ENCODE measurements at regions not wholly inside any gene's neighbourhood (a gene's known extent, or its start where the extent isn't known, plus 50 kb on each side); places are given as distances from the start of the nearest gene placed in this dataset.

- no peak for ATAC-seq
- Histone ChIP-seq H3K4me3 (ENCODE audit: low read length) (no peak overlapping the region), H3K36me3 (ENCODE audit: control insufficient read depth in 2 of 3, insufficient read depth in 3 of 3, low read length in 3 of 3) (no peaks in the 10 kb centered on the region), H3K27me3 (ENCODE audit: control insufficient read depth in 2 of 2, insufficient read depth in 2 of 2, low read length in 2 of 2) (no peaks in the 10 kb centered on the region), H3K27ac (ENCODE audit: low read depth, low read length) (no peak overlapping the region), H3K9me3 (ENCODE audit: control insufficient read depth in 2 of 3, low read length in 3 of 3) (no peaks in the 10 kb centered on the region), H3K4me1 (ENCODE audit: control insufficient read depth in 2 of 2, insufficient read depth in 2 of 2, low read length in 2 of 2) (no peaks in the 10 kb centered on the region)
- peaks cover 0 to under 1% (median 0%) of the 10 kb centered on the region in 11 donors for H3K9me3 Mint-ChIP-seq
- peaks cover 0 to 2% (median 0%) of the 10 kb centered on the region in 7 donors for H3K4me1 Mint-ChIP-seq
- DNase-seq, result no peak
- POLR2A ChIA-PET, result no interaction called here
- H3K27me3 Mint-ChIP-seq, result peaks cover 0 to 2% (median 0%) of the 10 kb centered on the region in 5 donors
- H3K27ac Mint-ChIP-seq, result no peak overlapping the region
- no peak overlapping the region for H3K4me3 Mint-ChIP-seq
- peaks cover 0 to 3% (median 0%) of the 10 kb centered on the region in 5 donors for H3K36me3 Mint-ChIP-seq
- CTCF ChIA-PET, result no interaction called here
- intact Hi-C loops (cut with micrococcal nuclease), result no loop called here
Observed at GRCh38 chr13:47831265-47831664, 169.8 kb downstream of the SUCLA2 start.

DNA sequence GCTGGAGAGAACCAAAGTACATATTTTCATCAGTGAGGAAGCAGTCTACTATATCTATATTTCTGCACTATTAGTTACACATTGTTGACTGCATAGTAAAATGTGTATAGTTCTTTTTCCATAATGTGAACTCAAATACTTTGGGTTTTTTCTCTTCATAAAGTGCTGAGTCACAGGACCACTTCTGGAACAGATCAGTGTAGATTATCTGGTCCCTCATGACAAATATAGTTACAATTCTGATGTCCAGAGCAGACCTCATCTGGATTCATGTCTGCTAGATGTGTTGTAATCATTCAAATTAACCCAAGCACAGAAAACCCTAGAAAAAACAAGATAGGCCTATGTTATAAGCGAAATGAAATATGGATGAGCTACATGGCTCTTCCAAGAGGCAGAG, 171.4 kb downstream of the SUCLA2 start:
- no peak overlapping the region for H3K27ac ChIP-seq (ENCODE audit: low read depth, low read length)
- ATAC-seq, result no peak
- CTCF ChIA-PET, result no interaction called here
- no peaks in the 10 kb centered on the region for H3K4me1 ChIP-seq (ENCODE audit: control insufficient read depth in 2 of 2, insufficient read depth in 2 of 2, low read length in 2 of 2)
- intact Hi-C loops (cut with micrococcal nuclease), result no loop called here
- Mint-ChIP-seq H3K36me3 (peaks cover 0 to 18% (median 10%) of the 10 kb centered on the region in 5 donors), H3K27me3 (peaks cover 0 to 2% (median 0%) of the 10 kb centered on the region in 5 donors), H3K4me1 (no peaks in the 10 kb centered on the region), H3K27ac (no peak overlapping the region), H3K4me3 (no peak overlapping the region), H3K9me3 (peaks cover 1 to 16% (median 12%) of the 10 kb centered on the region in 11 donors)
- no peaks in the 10 kb centered on the region for H3K9me3 ChIP-seq (ENCODE audit: control insufficient read depth in 2 of 3, low read length in 3 of 3)
- no peak for DNase-seq
- H3K4me3 ChIP-seq (ENCODE audit: low read length), result no peak overlapping the region
- no peaks in the 10 kb centered on the region for H3K27me3 ChIP-seq (ENCODE audit: control insufficient read depth in 2 of 2, insufficient read depth in 2 of 2, low read length in 2 of 2)
- H3K36me3 ChIP-seq (ENCODE audit: control insufficient read depth in 2 of 3, insufficient read depth in 3 of 3, low read length in 3 of 3), result no peaks in the 10 kb centered on the region
- POLR2A ChIA-PET, result no interaction called here

GRCh38 chr13:47826471-47826870, 174.6 kb downstream of the SUCLA2 start:
- intact Hi-C loops (cut with micrococcal nuclease), result no loop called here
- ChIA-PET CTCF (no interaction called here), POLR2A (no interaction called here)
- no peaks in the 10 kb centered on the region for H3K4me1 ChIP-seq (ENCODE audit: control insufficient read depth in 2 of 2, insufficient read depth in 2 of 2, low read length in 2 of 2)
- no peaks in the 10 kb centered on the region for H3K27me3 ChIP-seq (ENCODE audit: control insufficient read depth in 2 of 2, insufficient read depth in 2 of 2, low read length in 2 of 2)
- Mint-ChIP-seq H3K36me3 (peaks cover 0 to 32% (median 10%) of the 10 kb centered on the region in 5 donors), H3K27ac (no peak overlapping the region), H3K27me3 (peaks cover 0 to 2% (median 0%) of the 10 kb centered on the region in 5 donors), H3K4me3 (no peak overlapping the region), H3K4me1 (no peaks in the 10 kb centered on the region), H3K9me3 (peaks cover 2 to 19% (median 12%) of the 10 kb centered on the region in 11 donors)
- no peaks in the 10 kb centered on the region for H3K36me3 ChIP-seq (ENCODE audit: control insufficient read depth in 2 of 3, insufficient read depth in 3 of 3, low read length in 3 of 3)
- H3K4me3 ChIP-seq (ENCODE audit: low read length), result no peak overlapping the region
- DNase-seq (no peak), ATAC-seq (no peak)
- no peaks in the 10 kb centered on the region for H3K9me3 ChIP-seq (ENCODE audit: control insufficient read depth in 2 of 3, low read length in 3 of 3)
- no peak overlapping the region for H3K27ac ChIP-seq (ENCODE audit: low read depth, low read length)

GRCh38 chr13:47822036-47822435, 179.0 kb downstream of the SUCLA2 start:
- Mint-ChIP-seq H3K27me3 (no peaks in the 10 kb centered on the region), H3K36me3 (peaks cover 0 to 35% (median 10%) of the 10 kb centered on the region in 5 donors), H3K4me1 (no peaks in the 10 kb centered on the region), H3K27ac (no peak overlapping the region), H3K9me3 (peaks cover 2 to 19% (median 12%) of the 10 kb centered on the region in 11 donors), H3K4me3 (no peak overlapping the region)
- Histone ChIP-seq H3K4me3 (ENCODE audit: low read length) (no peak overlapping the region), H3K9me3 (ENCODE audit: control insufficient read depth in 2 of 3, low read length in 3 of 3) (no peaks in the 10 kb centered on the region), H3K27ac (ENCODE audit: low read depth, low read length) (no peak overlapping the region), H3K4me1 (ENCODE audit: control insufficient read depth in 2 of 2, insufficient read depth in 2 of 2, low read length in 2 of 2) (no peaks in the 10 kb centered on the region), H3K27me3 (ENCODE audit: control insufficient read depth in 2 of 2, insufficient read depth in 2 of 2, low read length in 2 of 2) (no peaks in the 10 kb centered on the region), H3K36me3 (ENCODE audit: control insufficient read depth in 2 of 3, insufficient read depth in 3 of 3, low read length in 3 of 3) (no peaks in the 10 kb centered on the region)
- ChIA-PET CTCF (no interaction called here), POLR2A (no interaction called here)
- no peak for DNase-seq
- intact Hi-C loops (cut with micrococcal nuclease), result no loop called here
- ATAC-seq, result no peak

GRCh38 chr13:47816831-47817230, 184.2 kb downstream of the SUCLA2 start:
- Mint-ChIP-seq H3K9me3 (no peaks in the 10 kb centered on the region), H3K36me3 (peaks cover 0 to 3% (median 0%) of the 10 kb centered on the region in 5 donors), H3K4me3 (no peak overlapping the region), H3K4me1 (no peaks in the 10 kb centered on the region), H3K27me3 (no peaks in the 10 kb centered on the region), H3K27ac (no peak overlapping the region)
- ChIA-PET CTCF (no interaction called here), POLR2A (no interaction called here)
- ATAC-seq (no peak), DNase-seq (no peak)
- Histone ChIP-seq H3K4me3 (ENCODE audit: low read length) (no peak overlapping the region), H3K36me3 (ENCODE audit: control insufficient read depth in 2 of 3, insufficient read depth in 3 of 3, low read length in 3 of 3) (no peaks in the 10 kb centered on the region), H3K27ac (ENCODE audit: low read depth, low read length) (no peak overlapping the region), H3K27me3 (ENCODE audit: control insufficient read depth in 2 of 2, insufficient read depth in 2 of 2, low read length in 2 of 2) (no peaks in the 10 kb centered on the region), H3K4me1 (ENCODE audit: control insufficient read depth in 2 of 2, insufficient read depth in 2 of 2, low read length in 2 of 2) (no peaks in the 10 kb centered on the region), H3K9me3 (ENCODE audit: control insufficient read depth in 2 of 3, low read length in 3 of 3) (no peaks in the 10 kb centered on the region)
- intact Hi-C loops (cut with micrococcal nuclease), result no loop called here

DNA sequence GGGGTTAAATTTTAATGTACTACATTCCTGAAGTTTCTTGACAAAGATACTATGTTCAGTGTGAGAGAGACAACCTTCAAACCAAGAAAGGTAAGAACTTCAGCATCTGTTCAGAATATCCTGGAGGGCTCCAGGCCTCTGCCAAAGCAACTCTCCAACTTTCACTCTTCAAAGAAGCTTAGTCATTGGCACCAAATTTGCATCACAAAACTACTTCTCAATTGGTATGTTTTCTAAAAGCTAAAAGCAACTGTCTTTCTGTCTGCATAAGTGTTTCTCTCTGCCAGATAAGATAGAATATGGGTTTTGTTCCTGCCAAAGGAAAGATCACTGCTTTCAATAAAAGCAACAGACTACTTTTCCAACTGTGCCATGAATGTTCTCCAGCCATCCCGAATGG, 187.4 kb downstream of the SUCLA2 start:
- no peak for ATAC-seq
- no peak overlapping the region for H3K4me3 ChIP-seq (ENCODE audit: low read length)

GRCh38 chr13:47809411-47809810, 191.7 kb downstream of the SUCLA2 start:
- H3K9me3 Mint-ChIP-seq, result peaks cover 0 to 3% (median 0%) of the 10 kb centered on the region in 11 donors
- no peak overlapping the region for H3K27ac Mint-ChIP-seq
- ATAC-seq, result no peak
- CTCF ChIA-PET, result no interaction called here
- H3K4me3 Mint-ChIP-seq, result no peak overlapping the region
- no peaks in the 10 kb centered on the region for H3K27me3 ChIP-seq (ENCODE audit: control insufficient read depth in 2 of 2, insufficient read depth in 2 of 2, low read length in 2 of 2)
- H3K36me3 ChIP-seq (ENCODE audit: control insufficient read depth in 2 of 3, insufficient read depth in 3 of 3, low read length in 3 of 3), result no peaks in the 10 kb centered on the region
- no peak overlapping the region for H3K4me3 ChIP-seq (ENCODE audit: low read length)
- no peaks in the 10 kb centered on the region for H3K4me1 ChIP-seq (ENCODE audit: control insufficient read depth in 2 of 2, insufficient read depth in 2 of 2, low read length in 2 of 2)
- DNase-seq, result no peak
- no peaks in the 10 kb centered on the region for H3K9me3 ChIP-seq (ENCODE audit: control insufficient read depth in 2 of 3, low read length in 3 of 3)
- H3K27me3 Mint-ChIP-seq, result peaks cover 0 to 4% (median 0%) of the 10 kb centered on the region in 5 donors
- no peak overlapping the region for H3K27ac ChIP-seq (ENCODE audit: low read depth, low read length)
- no peaks in the 10 kb centered on the region for H3K4me1 Mint-ChIP-seq
- H3K36me3 Mint-ChIP-seq, result peaks cover 0 to 5% (median 0%) of the 10 kb centered on the region in 5 donors
- intact Hi-C loops (cut with micrococcal nuclease), result no loop called here
- POLR2A ChIA-PET, result interaction anchor here (1.3 kb wide), 1 partner anchor 9 kb away, joined by 3 read pairs; no protein-coding TSS in a partner anchor

More for the DNA sequence above, 187.4 kb downstream of the SUCLA2 start:
- Mint-ChIP-seq H3K4me3 (no peak overlapping the region), H3K4me1 (no peaks in the 10 kb centered on the region), H3K36me3 (no peaks in the 10 kb centered on the region), H3K27ac (no peak overlapping the region), H3K27me3 (peaks cover 0 to under 1% (median 0%) of the 10 kb centered on the region in 5 donors), H3K9me3 (no peaks in the 10 kb centered on the region)
- Histone ChIP-seq H3K36me3 (ENCODE audit: control insufficient read depth in 2 of 3, insufficient read depth in 3 of 3, low read length in 3 of 3) (no peaks in the 10 kb centered on the region), H3K9me3 (ENCODE audit: control insufficient read depth in 2 of 3, low read length in 3 of 3) (no peaks in the 10 kb centered on the region), H3K27me3 (ENCODE audit: control insufficient read depth in 2 of 2, insufficient read depth in 2 of 2, low read length in 2 of 2) (no peaks in the 10 kb centered on the region), H3K4me1 (ENCODE audit: control insufficient read depth in 2 of 2, insufficient read depth in 2 of 2, low read length in 2 of 2) (no peaks in the 10 kb centered on the region), H3K27ac (ENCODE audit: low read depth, low read length) (no peak overlapping the region)
- intact Hi-C loops (cut with micrococcal nuclease), result no loop called here
- ChIA-PET POLR2A (no interaction called here), CTCF (no interaction called here)
- DNase-seq, result no peak

Measured in naive thymus-derived CD4-positive, alpha-beta T cell (primary cell).